ENCODE measurements at regions not wholly inside any gene's neighbourhood (a gene's known extent, or its start where the extent isn't known, plus 50 kb on each side); places are given as distances from the start of the nearest gene placed in this dataset.
A peak's percentile ranks its signal among the peaks of the same experiment; 100 is the strongest.

DNA sequence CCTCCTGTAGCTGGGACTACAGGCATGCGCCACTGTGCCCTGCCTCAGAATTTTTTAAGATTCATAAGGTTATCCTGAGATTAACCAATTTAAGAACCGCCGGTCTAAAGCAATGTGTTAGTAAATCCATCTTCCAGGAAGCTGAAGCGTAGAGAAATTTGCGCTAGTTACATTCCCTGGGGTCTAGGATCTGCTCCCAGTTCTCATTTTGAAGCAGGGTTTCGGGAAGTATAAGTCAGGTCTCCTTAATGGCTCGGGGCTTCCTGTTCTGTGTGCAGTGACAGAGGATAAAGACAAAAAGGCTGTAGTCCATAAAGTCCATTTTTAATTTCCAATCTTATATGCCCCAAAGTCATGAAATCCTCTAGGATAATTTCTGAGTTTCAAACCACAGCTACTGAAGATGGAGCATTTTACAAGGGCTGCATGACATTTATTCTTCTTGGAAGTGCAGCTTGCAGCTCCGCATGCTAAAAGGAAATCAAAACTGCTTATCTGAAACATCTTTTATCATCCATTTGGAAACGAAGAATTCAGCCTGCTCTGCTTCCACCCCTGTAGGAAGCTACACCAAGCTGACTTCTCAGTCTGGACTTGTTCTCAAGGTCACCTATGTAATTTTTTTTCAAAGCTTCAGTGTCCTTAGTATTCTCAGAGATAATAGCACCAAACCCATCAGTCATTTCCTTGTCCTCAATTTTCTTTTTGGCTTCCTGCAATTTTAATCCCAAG is 326.1 kb downstream of the PRL start:
- no peak for DNase-seq

DNA sequence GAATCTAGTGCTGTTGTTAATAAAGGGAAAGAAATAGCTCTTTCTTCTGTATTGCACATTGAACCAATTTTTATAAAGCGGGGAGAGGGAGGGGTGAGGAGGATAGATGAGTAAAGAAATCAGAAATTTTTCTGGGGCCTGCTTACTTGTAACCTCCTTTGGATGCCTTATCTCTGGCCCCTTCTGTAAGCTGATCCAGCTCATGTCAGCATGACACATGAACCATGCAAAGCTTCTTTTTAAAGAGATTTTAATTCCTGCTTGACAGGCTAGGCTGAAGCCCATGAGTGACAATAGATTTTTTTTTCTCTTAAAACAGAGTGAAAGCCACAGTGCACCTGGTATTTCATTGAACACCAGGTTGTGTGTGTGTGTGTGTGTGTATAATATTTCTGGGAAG is 325.3 kb downstream of the PRL start:
- DNase-seq = no peak

DNA sequence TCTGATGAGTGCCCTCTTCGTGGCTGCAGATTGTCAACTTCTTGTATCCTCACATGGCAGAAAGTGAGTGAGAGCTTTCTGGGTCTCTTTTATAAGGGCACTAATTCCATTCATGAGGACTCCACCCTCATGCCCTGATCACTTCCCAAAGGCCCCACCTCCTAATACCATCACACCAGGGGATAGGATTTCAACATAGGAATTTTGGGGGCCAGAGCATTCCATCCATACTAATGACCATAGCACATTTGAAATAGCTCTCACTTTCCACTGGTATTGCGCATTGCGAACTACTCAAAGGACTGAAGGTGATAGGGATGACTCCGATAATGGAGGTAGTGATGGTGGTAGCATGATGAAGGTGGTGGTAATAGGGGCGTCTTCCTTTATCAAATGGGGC is 324.3 kb downstream of the PRL start:
- no peak for DNase-seq

DNA sequence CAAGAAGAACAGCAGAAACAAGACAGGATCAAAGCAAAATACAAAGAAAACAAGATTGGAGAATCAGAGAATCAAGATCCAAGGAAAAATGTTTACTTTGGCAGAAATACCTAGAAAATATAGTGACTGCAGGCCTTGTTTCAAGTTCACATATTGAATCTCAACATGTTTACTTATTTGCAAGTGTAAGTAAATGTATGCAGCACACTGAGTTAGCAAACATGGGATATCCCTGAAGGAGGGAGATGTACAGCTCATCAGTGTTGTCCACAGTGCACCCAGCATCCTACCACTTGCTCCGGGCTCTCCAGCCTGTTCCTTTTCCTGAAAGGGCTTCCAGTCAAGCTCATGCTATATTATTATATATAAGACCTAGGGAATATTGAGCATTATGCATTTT is 319.5 kb downstream of the PRL start:
- DNase-seq = no peak

DNA sequence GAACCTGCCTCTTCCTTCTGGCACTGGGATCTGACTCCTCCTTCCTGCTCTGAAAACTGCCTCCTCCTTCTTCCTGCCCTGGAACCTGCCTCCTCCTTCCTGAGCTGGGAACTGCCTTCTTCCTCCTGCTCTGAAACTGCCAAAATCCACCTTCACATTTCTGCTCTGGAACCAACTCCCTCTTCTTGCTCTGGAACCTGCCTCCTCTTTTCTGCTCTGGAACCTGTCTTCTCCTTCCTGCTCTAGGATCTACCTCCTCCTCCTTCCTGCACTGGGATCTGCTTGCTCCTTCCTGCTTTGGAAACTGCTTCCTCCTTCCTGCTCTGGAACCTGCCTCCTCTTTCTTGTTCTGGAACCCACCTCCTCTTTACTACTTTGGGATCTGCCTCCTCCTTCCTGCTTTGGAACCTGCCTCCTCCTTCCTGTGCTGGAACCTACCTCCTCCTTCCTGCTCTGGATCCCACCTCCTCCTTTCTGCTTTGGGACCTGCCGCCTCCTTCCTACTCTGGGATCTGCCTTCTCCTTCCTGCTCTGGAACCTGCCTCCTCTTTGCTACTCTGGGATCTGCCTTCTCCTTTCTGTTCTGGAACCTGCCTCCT is 315.5 kb downstream of the PRL start:
- no peak for DNase-seq

DNA sequence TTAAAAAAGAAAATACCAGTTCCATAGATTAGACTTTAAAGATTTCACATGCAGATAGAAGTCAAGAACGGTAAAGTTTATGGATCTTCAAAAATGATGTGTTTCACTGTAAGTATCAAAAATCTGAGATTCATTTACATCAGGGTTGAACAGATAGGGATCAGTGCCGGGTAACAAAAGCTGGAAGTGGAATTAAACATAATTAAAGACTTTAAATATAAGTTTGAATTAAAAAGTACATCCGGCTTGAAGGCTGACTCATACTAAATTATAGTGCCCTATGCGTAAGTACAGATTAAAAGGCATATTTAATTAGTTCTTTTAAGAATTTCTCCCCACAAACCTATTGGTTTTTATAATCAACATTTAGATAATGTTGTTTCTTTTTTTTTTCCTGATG is 312.7 kb downstream of the PRL start:
- DNase-seq = no peak

DNA sequence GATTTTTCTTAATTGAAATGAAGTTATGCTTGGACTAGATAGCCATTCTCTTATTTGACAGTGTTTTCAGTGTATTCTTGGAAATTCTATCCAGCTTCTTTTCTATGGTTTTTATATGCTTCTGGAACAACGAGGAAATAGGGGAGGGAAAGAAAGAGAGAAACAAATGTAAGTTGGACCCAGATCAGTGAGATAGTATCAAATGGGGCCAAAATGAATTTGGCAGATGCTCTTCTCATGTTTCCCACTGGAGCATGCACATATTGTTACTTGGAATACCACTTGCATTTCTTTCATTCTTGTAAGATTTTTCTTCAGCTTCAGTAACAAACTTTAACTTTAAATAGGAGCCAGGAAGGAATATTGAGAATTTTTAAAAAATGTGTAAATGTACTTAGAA is 312.3 kb downstream of the PRL start:
- DNase-seq = no peak

DNA sequence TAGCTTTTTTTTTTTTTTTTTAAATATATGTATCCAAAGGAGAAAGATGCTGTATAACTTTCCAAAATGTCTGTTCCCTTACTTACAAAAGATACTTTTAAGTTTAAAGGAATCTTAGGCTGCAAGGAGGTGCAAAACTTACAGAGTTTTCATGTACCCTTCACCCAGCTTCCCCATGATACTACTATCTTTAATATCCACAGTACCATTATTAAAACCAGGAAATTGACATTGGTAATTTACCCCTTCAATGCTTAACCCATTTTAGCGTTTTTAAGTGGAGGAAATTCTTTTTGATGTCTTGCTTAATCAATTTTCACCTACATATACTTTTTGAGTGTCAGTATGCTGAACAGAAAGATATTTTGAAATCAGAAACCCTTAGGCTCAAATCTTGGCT is 310.9 kb downstream of the PRL start:
- no peak for DNase-seq

DNA sequence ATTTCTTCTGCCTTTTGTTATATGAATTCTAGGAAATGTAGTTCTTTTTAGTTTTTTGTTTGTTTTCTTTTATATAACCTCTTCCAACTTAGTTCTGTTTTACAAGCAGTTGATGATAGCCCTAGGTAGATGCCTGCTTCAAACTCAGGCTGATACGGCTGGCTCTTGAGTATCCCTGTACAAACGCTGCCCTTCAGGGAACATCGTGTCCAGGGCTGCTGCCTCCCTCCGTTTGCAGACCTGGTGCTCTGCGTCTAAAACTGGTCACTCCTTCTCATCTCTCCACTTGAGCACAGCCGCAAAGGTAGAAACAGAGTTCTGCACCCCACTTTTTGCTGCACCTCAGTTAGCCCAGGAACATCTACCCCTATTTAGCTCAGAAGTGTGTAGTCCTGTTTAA is 310.1 kb downstream of the PRL start:
- no peak for DNase-seq

DNA sequence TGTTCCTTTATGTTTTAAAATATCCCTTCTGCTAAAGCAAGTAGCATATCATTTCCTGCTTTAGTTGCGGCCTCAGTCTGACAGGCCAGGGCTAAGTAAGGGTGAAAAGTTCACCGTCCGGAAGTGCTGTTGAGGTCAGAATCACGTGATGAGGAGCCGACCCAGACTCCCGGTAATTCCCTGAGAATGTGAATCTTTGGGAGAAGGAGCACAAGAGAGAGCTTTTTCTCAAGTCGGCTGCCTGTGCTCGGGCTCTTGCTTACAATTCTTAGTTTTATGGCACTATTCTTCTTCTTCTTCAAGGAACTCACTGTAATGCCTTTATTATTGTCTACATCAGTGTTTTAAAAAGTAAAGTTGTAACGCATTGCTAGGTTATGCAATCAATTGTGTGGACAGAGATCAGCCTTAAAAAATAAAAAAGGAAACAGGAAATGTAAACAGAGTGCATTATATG is 309.3 kb downstream of the PRL start:
- peak; percentile 49 for DNase-seq

DNA sequence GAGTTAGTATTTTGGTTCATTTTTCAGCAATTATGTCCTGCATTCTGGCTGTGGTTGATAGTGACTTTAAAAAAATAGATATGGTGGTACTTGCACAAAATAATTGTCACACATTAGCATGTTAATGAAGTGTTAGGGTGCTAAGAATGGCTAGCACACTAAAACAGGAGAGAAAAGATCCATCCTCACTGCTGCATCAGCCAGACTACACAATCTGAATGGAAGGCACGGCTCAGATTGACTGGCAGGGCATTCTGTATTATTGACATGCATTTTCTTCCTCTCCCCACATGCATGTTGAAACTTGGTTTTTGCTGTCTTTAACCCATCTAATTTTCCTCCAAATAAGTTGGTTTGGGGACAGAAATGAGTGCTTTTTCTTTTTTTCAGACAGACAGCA is 306.3 kb downstream of the PRL start:
- no peak for DNase-seq

DNA sequence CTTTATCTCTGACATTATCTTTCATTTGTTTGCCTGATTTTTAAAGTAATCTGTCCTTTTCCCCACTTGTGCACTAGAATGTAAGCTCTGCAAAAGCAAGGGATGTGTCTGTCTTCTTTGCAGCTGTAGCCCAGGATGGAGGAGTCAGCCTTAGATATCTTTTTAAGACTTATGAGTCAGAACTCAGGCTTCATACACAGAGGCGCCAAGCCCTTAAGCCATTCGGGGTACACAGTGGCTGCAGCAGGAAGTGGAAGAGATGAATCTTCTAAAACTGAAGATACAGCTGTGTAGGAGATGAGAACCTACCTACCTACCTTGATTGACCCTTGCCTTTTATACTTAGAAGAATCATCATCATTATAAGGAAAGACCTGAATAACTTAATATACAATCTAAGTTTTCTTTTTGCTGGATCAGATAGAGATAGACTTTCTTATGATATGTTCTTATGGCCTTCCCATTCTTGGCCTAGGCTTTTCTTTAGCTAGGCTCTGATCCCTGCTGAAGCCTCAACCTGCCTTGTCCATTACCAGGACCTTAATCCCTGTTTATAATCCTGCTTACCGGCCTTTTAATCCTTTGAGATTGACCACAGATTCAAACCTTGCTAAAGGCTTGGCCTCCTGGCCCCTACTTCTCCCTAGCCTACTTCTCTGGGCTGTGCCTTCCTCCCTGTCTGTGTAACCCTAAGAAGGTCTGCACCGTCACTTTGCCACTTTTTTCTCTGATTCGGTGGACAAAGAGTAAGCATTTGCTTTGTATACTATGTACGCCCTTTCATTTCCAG is 304.5 kb downstream of the PRL start:
- no peak for DNase-seq

DNA sequence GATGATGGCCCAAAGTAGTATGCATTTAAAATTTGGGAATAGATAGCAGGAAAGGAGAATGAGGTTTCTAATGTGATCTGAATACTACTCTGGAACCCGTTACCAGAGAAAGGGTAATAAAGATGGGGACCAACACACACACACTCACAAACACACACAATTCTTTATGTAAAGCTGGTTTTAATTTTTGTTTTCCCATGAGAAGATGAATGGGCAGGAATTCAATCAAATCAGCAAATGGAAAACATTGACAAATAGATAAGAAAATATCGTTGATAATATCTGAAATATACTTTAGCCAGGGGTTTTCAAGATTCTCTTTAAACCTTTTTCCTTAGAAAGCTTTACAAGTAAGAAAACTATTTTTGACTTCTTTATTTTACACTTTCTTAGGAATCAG is 303.0 kb downstream of the PRL start:
- no peak for DNase-seq

DNA sequence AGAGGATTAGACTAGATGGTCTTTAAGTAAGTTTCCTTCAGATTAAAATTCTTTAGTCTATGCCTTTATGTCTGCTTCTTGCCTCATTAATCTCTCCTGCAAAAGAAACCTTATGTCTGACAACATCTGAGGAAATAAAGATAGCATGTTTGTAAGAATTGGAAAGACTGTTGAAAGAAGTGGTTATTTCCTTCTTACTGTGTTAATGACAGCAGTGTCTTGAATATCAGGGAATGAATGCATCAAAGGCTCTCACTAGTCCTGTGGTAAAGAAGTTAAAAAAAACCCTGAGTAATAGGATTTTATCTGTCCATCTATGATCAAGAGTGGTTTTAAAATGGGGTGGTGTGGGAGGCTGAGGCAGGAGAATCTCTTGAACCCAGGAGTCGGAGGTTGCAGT is 302.0 kb downstream of the PRL start:
- DNase-seq = no peak

DNA sequence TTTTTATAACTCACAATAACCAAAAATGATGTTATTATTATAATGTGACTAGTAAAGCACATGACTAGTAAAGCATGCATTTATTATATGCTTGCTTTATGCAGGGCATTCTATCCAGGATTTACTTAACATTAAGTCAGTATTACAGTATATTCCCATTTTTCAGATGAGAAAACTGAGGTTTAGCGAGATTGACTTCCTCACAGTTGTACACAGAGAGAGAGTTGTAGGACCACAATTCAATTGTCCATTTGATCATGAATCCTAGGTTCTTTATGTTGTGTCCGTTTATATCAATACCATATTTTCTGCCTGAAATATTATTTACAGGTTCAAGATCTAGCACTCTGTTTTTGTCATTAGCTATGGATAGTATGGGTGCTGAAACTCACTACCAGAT is 301.5 kb downstream of the PRL start:
- DNase-seq = no peak

DNA sequence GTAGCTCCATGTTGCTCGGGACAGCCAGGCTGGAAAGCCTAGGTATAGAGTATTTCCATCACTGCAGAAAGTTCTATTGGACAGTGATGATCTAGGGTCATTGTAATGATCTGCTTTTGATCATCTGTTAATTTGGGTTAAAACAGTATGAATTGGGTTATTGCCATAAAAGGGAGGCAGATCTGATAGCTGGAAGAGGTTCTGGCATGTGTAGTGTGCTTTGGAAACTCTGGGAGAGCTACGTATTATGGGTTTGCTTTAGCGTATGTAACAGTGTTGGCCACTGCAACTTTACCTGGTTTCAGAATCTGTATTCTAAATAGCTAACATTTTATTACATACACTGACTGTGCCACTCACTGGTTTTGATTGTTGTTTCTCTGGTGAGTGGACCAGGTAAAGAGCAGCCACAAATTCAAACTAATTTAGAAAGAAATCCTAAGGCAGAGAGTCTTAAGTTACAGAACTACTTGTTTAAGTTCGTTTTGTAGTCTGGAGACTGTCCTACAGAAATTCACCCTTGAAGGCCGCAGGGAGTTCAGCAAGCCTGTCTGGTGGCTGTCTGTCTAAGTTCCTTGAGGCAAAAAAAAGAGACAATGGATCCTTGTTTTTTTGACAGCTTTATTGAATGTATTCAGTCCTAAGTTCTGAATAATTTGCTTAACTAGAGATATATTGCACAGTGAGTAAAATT is 300.3 kb downstream of the PRL start:
- DNase-seq = no peak

DNA sequence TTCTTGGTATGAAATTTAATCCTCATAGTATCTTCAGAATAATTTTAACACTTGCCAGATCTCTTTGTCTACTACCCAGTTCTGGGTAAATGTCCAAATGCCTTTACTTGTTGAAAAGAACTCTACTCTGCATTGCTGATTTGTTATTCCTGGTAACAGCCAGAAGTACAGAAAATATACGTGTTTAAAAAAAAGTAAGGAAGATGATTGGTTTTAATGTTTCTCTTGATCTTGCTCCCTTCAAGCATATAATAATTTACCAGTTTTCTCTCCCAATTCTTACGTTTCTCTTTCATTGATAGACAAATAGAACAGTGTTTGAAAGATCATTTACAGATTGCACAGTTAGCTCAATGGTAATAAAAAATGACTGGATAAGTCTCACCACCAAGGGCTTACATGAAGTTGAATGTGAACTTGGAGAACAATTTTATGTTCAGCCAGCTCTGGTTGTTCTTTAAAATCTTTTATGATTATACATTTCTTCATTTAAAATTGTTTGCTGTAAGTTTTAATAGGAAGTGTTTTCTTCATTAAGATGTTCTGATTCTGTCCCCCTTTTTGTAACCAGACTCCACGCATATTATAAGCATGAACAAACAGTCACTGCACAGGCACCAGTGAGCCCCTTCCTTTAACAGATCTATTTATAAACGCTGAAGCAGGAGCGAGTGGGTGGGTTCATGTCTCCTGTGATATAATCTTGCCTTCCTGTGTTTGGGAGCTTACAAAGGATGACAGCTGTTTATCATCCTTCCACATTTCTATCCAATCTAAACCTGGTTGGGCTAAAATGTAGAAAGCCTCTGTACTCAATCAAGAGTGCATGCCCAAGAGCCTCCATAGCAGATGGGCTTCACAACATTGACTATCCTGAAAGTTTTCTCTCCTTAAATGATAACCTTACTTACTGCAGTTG is 299.5 kb downstream of the PRL start:
- DNase-seq = no peak

DNA sequence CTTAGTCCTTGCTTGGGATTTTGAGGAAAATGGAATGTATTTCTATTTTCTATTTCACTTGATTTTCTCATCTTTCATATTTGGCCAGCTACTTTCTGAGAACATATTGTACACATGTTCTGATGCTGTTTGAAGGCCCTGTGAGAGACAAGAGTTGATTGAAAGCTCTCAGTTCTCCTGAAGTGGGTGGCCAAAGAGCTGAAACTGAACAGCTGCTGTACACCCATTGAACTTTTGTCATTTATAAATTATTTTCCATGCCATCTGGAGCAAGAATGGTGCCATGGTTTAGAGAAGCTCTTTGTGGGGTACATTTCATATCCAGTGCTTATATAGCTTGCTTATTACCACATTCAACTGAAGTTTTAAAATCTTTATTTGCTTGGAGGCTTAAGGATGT is 298.3 kb downstream of the PRL start:
- DNase-seq = peak; percentile 24

DNA sequence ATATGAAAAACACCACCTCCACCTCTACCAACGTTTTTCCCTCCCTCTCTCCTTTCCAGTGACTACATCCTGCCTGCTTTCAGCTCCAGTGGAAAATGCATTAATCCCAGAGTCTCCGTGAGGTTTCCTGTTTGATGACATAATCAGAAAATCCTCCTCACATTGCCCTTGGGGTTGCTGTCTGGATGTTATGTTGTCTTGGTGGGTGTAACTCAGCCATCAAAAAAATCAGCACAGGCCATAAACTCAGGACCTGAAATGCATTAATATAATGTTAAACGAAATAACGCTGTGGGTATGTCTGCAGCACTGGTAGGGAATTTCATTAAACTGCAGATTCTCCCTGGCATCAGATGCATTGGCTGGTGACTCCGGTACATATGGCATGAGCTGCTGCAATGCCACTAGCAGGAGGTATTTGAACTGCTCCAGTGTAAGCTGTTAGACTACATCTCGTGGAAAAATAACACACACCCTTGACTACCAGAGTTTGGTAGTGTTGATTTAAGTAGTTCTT is 297.8 kb downstream of the PRL start:
- no peak for DNase-seq

DNA sequence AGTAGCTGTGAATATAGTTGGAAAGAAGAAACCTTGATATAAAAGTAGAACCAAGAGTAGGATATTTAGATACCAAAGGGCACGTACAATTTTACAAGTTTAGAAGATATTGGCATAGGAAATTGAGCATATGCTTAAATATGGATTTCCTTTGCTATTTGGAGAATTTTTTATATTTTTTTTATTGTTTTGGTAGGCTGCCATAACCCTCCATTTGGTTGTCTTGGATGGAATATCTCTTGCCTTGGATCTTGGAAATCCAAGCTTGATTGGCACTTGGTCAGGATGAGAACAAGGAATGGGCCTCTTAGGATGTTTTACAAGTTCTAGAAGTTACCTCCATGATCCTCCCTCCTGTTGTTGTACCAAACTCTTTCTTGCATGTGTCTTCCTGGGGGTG is 297.1 kb downstream of the PRL start:
- no peak for DNase-seq

DNA sequence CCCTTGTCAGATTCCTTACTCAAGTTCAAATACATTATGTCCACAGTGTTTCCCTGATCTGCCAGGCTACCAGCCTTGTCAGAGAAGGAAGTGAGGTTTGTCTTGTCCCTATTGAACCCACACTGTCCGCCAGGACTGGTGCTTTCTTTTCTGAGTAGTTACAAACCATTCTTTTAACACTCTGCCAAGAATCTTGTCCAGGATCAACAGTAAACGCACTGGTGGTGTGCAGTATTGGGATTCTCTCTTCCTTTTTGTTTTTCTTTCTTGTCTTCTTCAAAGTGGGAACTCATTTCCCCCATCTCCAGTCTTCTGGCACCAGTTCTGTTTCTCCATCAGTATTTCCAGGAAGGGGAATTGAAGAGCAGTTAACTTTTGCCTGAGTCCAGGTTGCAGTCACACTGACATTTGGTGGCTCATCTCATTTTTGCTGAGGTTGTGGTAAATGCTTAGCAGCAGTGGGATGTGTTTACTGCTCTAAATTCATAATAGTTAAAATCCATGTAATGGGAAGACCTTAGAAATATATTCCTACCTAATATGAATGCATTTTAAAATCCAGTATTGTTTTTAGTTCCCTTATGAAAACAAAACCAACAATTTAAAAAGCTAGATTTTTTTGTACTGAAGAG is 295.3 kb downstream of the PRL start:
- no peak for DNase-seq

DNA sequence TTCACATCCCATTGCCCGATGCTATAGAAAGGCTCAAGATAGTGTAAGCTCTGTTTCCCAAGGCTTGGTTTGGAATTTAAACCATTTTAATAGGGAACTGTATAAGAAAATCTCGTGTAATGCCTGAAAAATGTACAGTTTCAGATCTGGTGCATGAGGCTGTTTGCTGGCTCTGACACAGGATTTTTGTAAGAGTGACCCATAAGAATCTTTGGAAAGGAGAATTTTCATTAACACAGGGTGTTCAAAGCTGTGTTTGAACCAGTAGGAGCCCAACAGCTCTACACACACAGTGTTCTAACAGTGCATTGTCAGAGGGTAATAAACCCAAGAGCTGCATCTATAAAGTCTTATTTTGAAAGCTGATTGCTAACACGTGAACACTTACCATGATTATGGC is 293.5 kb downstream of the PRL start:
- DNase-seq = no peak

All from NCI-H510A (cell line).